ENCODE measurements at regions not wholly inside any gene's neighbourhood (a gene's known extent, or its start where the extent isn't known, plus 50 kb on each side); places are given as distances from the start of the nearest gene placed in this dataset.
A peak's percentile ranks its signal among the peaks of the same experiment; 100 is the strongest.

DNA sequence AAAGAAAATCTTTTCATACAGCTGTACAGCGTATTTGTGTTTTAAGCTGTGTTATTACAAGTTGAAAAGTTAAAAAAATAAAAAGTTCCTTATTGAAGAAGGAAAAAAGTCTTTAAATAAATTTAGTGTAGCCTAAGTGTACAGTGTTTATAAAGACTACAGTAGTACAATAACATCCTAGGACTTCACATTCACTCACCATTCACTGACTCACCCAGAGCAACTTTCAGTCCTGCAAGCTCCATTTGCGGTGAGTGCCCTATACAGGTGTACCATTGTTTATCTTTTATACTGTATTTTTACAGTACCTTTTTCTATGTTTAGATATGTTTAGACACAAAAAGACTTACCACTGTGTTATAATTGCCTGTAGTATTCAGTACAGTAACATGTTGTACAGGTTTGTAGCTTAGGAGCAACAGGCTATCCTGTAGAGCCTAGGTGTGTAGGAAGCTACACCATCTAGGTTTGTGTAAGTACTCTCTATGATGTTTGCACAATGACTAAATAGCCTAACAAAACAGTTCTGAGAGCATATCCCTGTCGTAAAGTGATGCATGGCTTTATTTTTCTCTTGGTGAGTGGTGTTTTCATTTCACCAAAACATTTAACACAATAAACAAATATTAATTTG is 275.2 kb downstream of the DACT1 start:
- no peak overlapping the region for H2BK120ac ChIP-seq (ENCODE audit: low read depth, low read length)
- H3K4me1 ChIP-seq (ENCODE audit: control insufficient read depth in 2 of 2, insufficient read depth in 1 of 2, low read depth in 1 of 2, low read length in 2 of 2) = no peaks in the 10 kb centered on the region
- H3K23ac ChIP-seq (ENCODE audit: low read depth, low read length, poor library complexity) = no peak overlapping the region
- no peak overlapping the region for H4K91ac ChIP-seq (ENCODE audit: low read depth, low read length, poor library complexity)
- no peaks in the 10 kb centered on the region for H3K36me3 ChIP-seq (replicated peaks in 1 of 2; ENCODE audit: control insufficient read depth in 2 of 2, insufficient read depth in 2 of 2, low read length in 2 of 2)
- H3K79me1 ChIP-seq (ENCODE audit: low read depth, low read length) = no peaks in the 10 kb centered on the region
- no peak overlapping the region for H3K9ac ChIP-seq (ENCODE audit: low read depth, low read length, poor library complexity)
- peaks cover 0 to 18% (median 0%) of the 10 kb centered on the region in 3 experiments for H3K27me3 ChIP-seq (ENCODE audit: control insufficient read depth in 3 of 3, insufficient read depth in 3 of 3, low read depth in 1 of 3, low read length in 3 of 3)
- H2BK12ac ChIP-seq (ENCODE audit: low read length) = no peak overlapping the region
- H3K4ac ChIP-seq (ENCODE audit: low read length) = no peak overlapping the region
- H2BK5ac ChIP-seq (ENCODE audit: low read length) = no peak overlapping the region
- no peak for DNase-seq (ENCODE audit: low spot score)
- H4K8ac ChIP-seq (ENCODE audit: low read depth, low read length) = no peak overlapping the region
- H2AK5ac ChIP-seq (ENCODE audit: low read depth, low read length) = no peak overlapping the region
- no peak overlapping the region for H3K14ac ChIP-seq (ENCODE audit: low read length)
- no peak overlapping the region for H3K18ac ChIP-seq (ENCODE audit: low read length)
- H3K9me3 ChIP-seq (replicated peaks in 1 of 2; ENCODE audit: control insufficient read depth in 2 of 2, insufficient read depth in 1 of 2, low read depth in 1 of 2, low read length in 2 of 2) = no peaks in the 10 kb centered on the region
- H3K27ac ChIP-seq (replicated peaks; ENCODE audit: low read length) = no peak overlapping the region
- no peak overlapping the region for H2AFZ ChIP-seq (ENCODE audit: low read length)
- no peak overlapping the region for H3K4me2 ChIP-seq (ENCODE audit: insufficient read depth, low read length, poor library complexity, severe bottlenecking)
- H3K4me3 ChIP-seq (ENCODE audit: low read length in 2 of 2) = no peak overlapping the region
- WGBS, 2 donors (ENCODE audit: extremely low coverage in 2 of 2, insufficient read length in 2 of 2, insufficient replicate concordance in 1 of 2) = no CpG with 5 or more reads among the region's 3 CpGs
- no peak overlapping the region for H2BK15ac ChIP-seq (ENCODE audit: low read length)

GRCh38 chr14:58914279-58914855 is 274.1 kb upstream of the DAAM1 start:
- Histone ChIP-seq H3K36me3 (replicated peaks in 1 of 2; ENCODE audit: control insufficient read depth in 2 of 2, insufficient read depth in 2 of 2, low read length in 2 of 2) (no peaks in the 10 kb centered on the region), H2BK120ac (ENCODE audit: low read depth, low read length) (no peak overlapping the region), H3K27me3 (ENCODE audit: control insufficient read depth in 3 of 3, insufficient read depth in 3 of 3, low read depth in 1 of 3, low read length in 3 of 3) (peaks cover 0 to 18% (median 0%) of the 10 kb centered on the region in 3 experiments), H3K27ac (replicated peaks; ENCODE audit: low read length) (no peak overlapping the region), H2BK15ac (ENCODE audit: low read length) (no peak overlapping the region), H3K4ac (ENCODE audit: low read length) (no peak overlapping the region), H2AFZ (ENCODE audit: low read length) (peak overlapping the region; percentile 28), H3K4me1 (ENCODE audit: control insufficient read depth in 2 of 2, insufficient read depth in 1 of 2, low read depth in 1 of 2, low read length in 2 of 2) (peaks cover under 1 to 3% of the 10 kb centered on the region in 2 donors), H2BK5ac (ENCODE audit: low read length) (no peak overlapping the region), H3K23ac (ENCODE audit: low read depth, low read length, poor library complexity) (no peak overlapping the region), H3K4me3 (ENCODE audit: low read length in 2 of 2) (no peak overlapping the region), H4K8ac (ENCODE audit: low read depth, low read length) (no peak overlapping the region), H2AK5ac (ENCODE audit: low read depth, low read length) (no peak overlapping the region), H3K14ac (ENCODE audit: low read length) (no peak overlapping the region), H3K79me1 (ENCODE audit: low read depth, low read length) (no peaks in the 10 kb centered on the region), H3K9me3 (replicated peaks in 1 of 2; ENCODE audit: control insufficient read depth in 2 of 2, insufficient read depth in 1 of 2, low read depth in 1 of 2, low read length in 2 of 2) (no peaks in the 10 kb centered on the region), H4K91ac (ENCODE audit: low read depth, low read length, poor library complexity) (no peak overlapping the region), H2BK12ac (ENCODE audit: low read length) (no peak overlapping the region), H3K9ac (ENCODE audit: low read depth, low read length, poor library complexity) (no peak overlapping the region), H3K18ac (ENCODE audit: low read length) (no peak overlapping the region), H3K4me2 (ENCODE audit: insufficient read depth, low read length, poor library complexity, severe bottlenecking) (no peak overlapping the region)
- DNase-seq (ENCODE audit: low spot score) = no peak
- WGBS, 2 donors (ENCODE audit: extremely low coverage in 2 of 2, insufficient read length in 2 of 2, insufficient replicate concordance in 1 of 2) = no CpG with 5 or more reads among the region's 10 CpGs

DNA sequence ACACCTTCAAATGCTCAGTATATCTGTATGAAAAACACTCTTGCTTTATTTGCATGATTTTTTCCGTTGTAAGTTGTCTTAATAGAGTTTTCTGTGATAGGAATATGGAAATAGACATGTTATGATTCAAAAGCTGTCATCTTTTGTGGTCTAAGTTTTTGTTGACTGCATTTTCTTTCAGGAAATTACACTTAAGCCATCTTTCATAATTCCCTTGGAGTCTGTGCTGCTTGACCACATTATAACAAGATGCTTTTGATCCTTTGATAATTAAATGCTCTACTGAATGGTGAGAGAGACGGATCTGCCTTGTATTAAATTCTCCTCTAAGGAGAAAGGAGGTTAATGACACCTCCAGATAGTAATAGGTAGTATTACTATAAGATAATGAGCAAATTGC is 272.8 kb upstream of the DAAM1 start:
- no peak overlapping the region for H3K4ac ChIP-seq (ENCODE audit: low read length)
- H3K4me2 ChIP-seq (ENCODE audit: insufficient read depth, low read length, poor library complexity, severe bottlenecking) = no peak overlapping the region
- peaks cover 1 to 4% of the 10 kb centered on the region in 2 donors for H3K4me1 ChIP-seq (ENCODE audit: control insufficient read depth in 2 of 2, insufficient read depth in 1 of 2, low read depth in 1 of 2, low read length in 2 of 2)
- no peak overlapping the region for H3K27ac ChIP-seq (replicated peaks; ENCODE audit: low read length)
- no peak overlapping the region for H4K91ac ChIP-seq (ENCODE audit: low read depth, low read length, poor library complexity)
- H2BK12ac ChIP-seq (ENCODE audit: low read length) = no peak overlapping the region
- no peak overlapping the region for H3K14ac ChIP-seq (ENCODE audit: low read length)
- no peak overlapping the region for H2BK5ac ChIP-seq (ENCODE audit: low read length)
- no peak overlapping the region for H2AK5ac ChIP-seq (ENCODE audit: low read depth, low read length)
- no peak overlapping the region for H3K4me3 ChIP-seq (ENCODE audit: low read length in 2 of 2)
- no peak overlapping the region for H3K23ac ChIP-seq (ENCODE audit: low read depth, low read length, poor library complexity)
- H2BK15ac ChIP-seq (ENCODE audit: low read length) = no peak overlapping the region
- no peak overlapping the region for H3K9ac ChIP-seq (ENCODE audit: low read depth, low read length, poor library complexity)
- H3K27me3 ChIP-seq (ENCODE audit: control insufficient read depth in 3 of 3, insufficient read depth in 3 of 3, low read depth in 1 of 3, low read length in 3 of 3) = peaks cover 0 to 18% (median 0%) of the 10 kb centered on the region in 3 experiments
- no peak overlapping the region for H2BK120ac ChIP-seq (ENCODE audit: low read depth, low read length)
- no peak overlapping the region for H3K18ac ChIP-seq (ENCODE audit: low read length)
- H3K9me3 ChIP-seq (replicated peaks in 1 of 2; ENCODE audit: control insufficient read depth in 2 of 2, insufficient read depth in 1 of 2, low read depth in 1 of 2, low read length in 2 of 2) = no peaks in the 10 kb centered on the region
- no peaks in the 10 kb centered on the region for H3K36me3 ChIP-seq (replicated peaks in 1 of 2; ENCODE audit: control insufficient read depth in 2 of 2, insufficient read depth in 2 of 2, low read length in 2 of 2)
- no peak for DNase-seq (ENCODE audit: low spot score)
- no peak overlapping the region for H4K8ac ChIP-seq (ENCODE audit: low read depth, low read length)
- H2AFZ ChIP-seq (ENCODE audit: low read length) = no peak overlapping the region
- WGBS, 2 donors (ENCODE audit: extremely low coverage in 2 of 2, insufficient read length in 2 of 2, insufficient replicate concordance in 1 of 2) = no CpG with 5 or more reads among the region's 2 CpGs
- H3K79me1 ChIP-seq (ENCODE audit: low read depth, low read length) = no peaks in the 10 kb centered on the region

GRCh38 chr14:58918066-58918738 is 270.3 kb upstream of the DAAM1 start:
- Histone ChIP-seq H2BK12ac (ENCODE audit: low read length) (no peak overlapping the region), H3K18ac (ENCODE audit: low read length) (no peak overlapping the region), H4K91ac (ENCODE audit: low read depth, low read length, poor library complexity) (no peak overlapping the region), H3K4me1 (ENCODE audit: control insufficient read depth in 2 of 2, insufficient read depth in 1 of 2, low read depth in 1 of 2, low read length in 2 of 2) (peaks cover 1 to 4% of the 10 kb centered on the region in 2 donors), H2BK15ac (ENCODE audit: low read length) (no peak overlapping the region), H2AFZ (ENCODE audit: low read length) (no peak overlapping the region), H4K8ac (ENCODE audit: low read depth, low read length) (no peak overlapping the region), H3K9ac (ENCODE audit: low read depth, low read length, poor library complexity) (no peak overlapping the region), H3K27me3 (ENCODE audit: control insufficient read depth in 3 of 3, insufficient read depth in 3 of 3, low read depth in 1 of 3, low read length in 3 of 3) (peaks cover 0 to 18% (median 0%) of the 10 kb centered on the region in 3 experiments), H3K9me3 (replicated peaks in 1 of 2; ENCODE audit: control insufficient read depth in 2 of 2, insufficient read depth in 1 of 2, low read depth in 1 of 2, low read length in 2 of 2) (no peaks in the 10 kb centered on the region), H2BK5ac (ENCODE audit: low read length) (no peak overlapping the region), H3K36me3 (replicated peaks in 1 of 2; ENCODE audit: control insufficient read depth in 2 of 2, insufficient read depth in 2 of 2, low read length in 2 of 2) (no peaks in the 10 kb centered on the region), H3K4me3 (ENCODE audit: low read length in 2 of 2) (no peak overlapping the region), H3K79me1 (ENCODE audit: low read depth, low read length) (no peaks in the 10 kb centered on the region), H3K27ac (replicated peaks; ENCODE audit: low read length) (no peak overlapping the region), H3K14ac (ENCODE audit: low read length) (no peak overlapping the region), H3K4me2 (ENCODE audit: insufficient read depth, low read length, poor library complexity, severe bottlenecking) (no peak overlapping the region), H2AK5ac (ENCODE audit: low read depth, low read length) (no peak overlapping the region), H3K4ac (ENCODE audit: low read length) (no peak overlapping the region), H3K23ac (ENCODE audit: low read depth, low read length, poor library complexity) (no peak overlapping the region), H2BK120ac (ENCODE audit: low read depth, low read length) (no peak overlapping the region)
- no peak for DNase-seq (ENCODE audit: low spot score)
- WGBS, 2 donors (ENCODE audit: extremely low coverage in 2 of 2, insufficient read length in 2 of 2, insufficient replicate concordance in 1 of 2) = no CpG with 5 or more reads among the region's 6 CpGs

Measured in neuronal stem cell (in vitro differentiated cells).